A673 (cell line): ENCODE measurements at regions not wholly inside any gene's neighbourhood (a gene's known extent, or its start where the extent isn't known, plus 50 kb on each side); places are given as distances from the start of the nearest gene placed in this dataset.
"Not testable (repeated sequence)": the region's sequence is repeated elsewhere in the genome, so short reads cannot be mapped to it uniquely, and the experiment has no call there.

Experiments
- BruUV-seq: library from RNA; stranded (reverse); fragments of 400-500 nt; replicated peaks from 2 replicates; lab custom pipeline; 2021; lab: Mats Ljungman, UMichigan
- CTCF ChIA-PET: fragments of 300-600 bp; sonication (Branson Sonifier 250); formaldehyde crosslinking; loops from one replicate; lab custom pipeline; 2022; ENCODE audit warnings: antibody characterized with exemption; lab: Charles Lee
- POLR2A ChIA-PET: fragments of 300-600 bp; sonication (Branson Sonifier 250); formaldehyde crosslinking; loops from one replicate; lab custom pipeline; 2022; ENCODE audit warnings: antibody characterized with exemption; ENCODE audit not compliant: low non-redundant PET; lab: Charles Lee
- DNase-seq: peaks from one replicate; pipeline ENCODE4 v3.0.0-alpha.2; 2015; ENCODE audit warnings: low spot score
- H3K27ac ChIP-seq: fragments of 200-600 bp; sonication (generic); 2 replicates; pipeline ENCODE4 v1.5.1; 2016; ENCODE audit warnings: mixed run types, low read depth, mild to moderate bottlenecking, mixed read lengths, antibody characterized with exemption, low read length; ENCODE audit not compliant: poor library complexity, severe bottlenecking
- H3K27me3 ChIP-seq: fragments of 200-600 bp; sonication (generic); replicated peaks from 2 replicates; pipeline ENCODE4 v1.6.1; 2017; ENCODE audit warnings: mixed run types, low read depth, mild to moderate bottlenecking, mixed read lengths, antibody characterized with exemption, low read length; ENCODE audit not compliant: insufficient read depth, poor library complexity
- H3K36me3 ChIP-seq: fragments of 200-600 bp; sonication (generic); 2 replicates; pipeline ENCODE4 v1.6.1; 2016; ENCODE audit warnings: mixed run types, mild to moderate bottlenecking, mixed read lengths, antibody characterized with exemption, low read length; ENCODE audit not compliant: insufficient read depth, poor library complexity, severe bottlenecking
- H3K4me1 ChIP-seq: fragments of 200-600 bp; sonication (generic); 2 replicates; pipeline ENCODE4 v1.6.1; 2017; ENCODE audit warnings: mixed run types, mild to moderate bottlenecking, mixed read lengths, antibody characterized with exemption, low read length; ENCODE audit not compliant: insufficient read depth, poor library complexity, severe bottlenecking
- H3K4me3 ChIP-seq: fragments of 200-600 bp; sonication (generic); 2 replicates; pipeline ENCODE4 v1.5.1; 2016; ENCODE audit warnings: low read depth, mixed run types, mild to moderate bottlenecking, mixed read lengths, low read length; ENCODE audit not compliant: poor library complexity, severe bottlenecking
- H3K9me3 ChIP-seq: fragments of 200-600 bp; sonication (generic); 2 replicates; pipeline ENCODE4 v1.6.1; 2016; ENCODE audit warnings: mixed run types, low read depth, mild to moderate bottlenecking, mixed read lengths, antibody characterized with exemption, low read length; ENCODE audit not compliant: poor library complexity, severe bottlenecking
- CTCF ChIP-seq: fragments of 300-800, 200-600 bp; sonication (generic); conservative IDR thresholded peaks from 2 replicates; pipeline ENCODE4 v1.5.1; 2017; ENCODE audit warnings: low read depth, mild to moderate bottlenecking, antibody characterized with exemption, low read length, moderate library complexity, mixed read lengths
- EZH2 ChIP-seq: fragments of 200-600 bp; sonication (generic); IDR thresholded peaks from 2 replicates; pipeline ENCODE4 v1.6.1; 2017; ENCODE audit warnings: borderline replicate concordance, low read depth, mild to moderate bottlenecking, mixed read lengths, antibody characterized with exemption, low read length; ENCODE audit not compliant: poor library complexity, severe bottlenecking
- intact Hi-C: fragments of 100-400 bp; cut with micrococcal nuclease; formaldehyde crosslinking; loops from one replicate; pipeline ENCODE4 v1.10.0; 2022; ENCODE audit not compliant: unreplicated experiment

DNA sequence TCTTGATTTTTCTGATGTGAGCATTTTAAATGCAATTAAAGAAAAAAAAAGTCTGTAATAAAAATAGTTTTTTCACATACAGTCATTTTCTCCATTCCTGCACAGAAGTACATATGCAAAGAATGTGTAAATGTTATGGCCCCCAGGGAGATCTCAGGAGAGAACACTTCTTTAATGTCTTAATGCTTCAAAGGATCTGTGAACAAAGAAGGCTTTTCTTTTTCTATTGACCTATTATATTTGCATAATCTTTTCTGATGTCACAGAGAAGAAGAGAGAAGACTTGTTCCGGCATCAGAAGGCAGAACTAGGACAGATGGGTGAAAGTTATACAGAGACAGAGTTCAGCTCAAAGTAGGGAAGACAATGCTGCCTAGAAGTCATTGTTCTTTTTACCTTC lies 413.5 kb upstream of the STXBP6 start:
- TF ChIP-seq EZH2 (no peak), CTCF (no peak)
- ChIA-PET POLR2A (no interaction called here), CTCF (no interaction called here)
- intact Hi-C loops: no loop called here
- no peaks in the 10 kb centered on the region for H3K4me1 ChIP-seq
- H3K36me3 ChIP-seq: no peaks in the 10 kb centered on the region
- H3K27ac ChIP-seq: no peak overlapping the region
- H3K4me3 ChIP-seq: no peak overlapping the region
- BruUV-seq: no TSS peak
- no peaks in the 10 kb centered on the region for H3K27me3 ChIP-seq
- peak; percentile 46 for DNase-seq
- H3K9me3 ChIP-seq: no peaks in the 10 kb centered on the region

DNA sequence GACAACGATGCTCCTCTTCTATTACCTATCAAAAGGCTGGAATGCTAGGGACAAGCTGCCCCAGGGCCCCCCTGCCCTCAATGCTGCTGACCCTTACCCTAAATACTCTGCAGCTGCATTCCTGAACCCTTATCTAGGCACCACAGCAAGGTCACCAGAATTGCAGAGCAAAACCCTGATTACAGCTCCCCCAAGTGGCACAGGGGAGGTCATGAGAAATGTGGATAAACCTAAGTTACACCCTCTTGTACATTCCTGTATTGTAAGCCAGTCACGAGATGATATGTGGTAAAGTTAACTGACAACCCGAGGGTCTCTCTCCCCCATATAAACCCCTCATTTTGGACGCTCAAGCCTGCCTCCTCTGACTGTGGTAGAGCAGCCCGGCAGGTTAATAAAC lies 411.8 kb upstream of the STXBP6 start:
- Histone ChIP-seq H3K4me1 (no peaks in the 10 kb centered on the region), H3K36me3 (no peaks in the 10 kb centered on the region), H3K27me3 (no peaks in the 10 kb centered on the region), H3K4me3 (no peak overlapping the region), H3K9me3 (no peaks in the 10 kb centered on the region), H3K27ac (no peak overlapping the region)
- POLR2A ChIA-PET: interaction anchor here (0.7 kb wide), 1 partner anchor 1008 kb away, joined by 3 read pairs; no protein-coding TSS in a partner anchor
- no TSS peak for BruUV-seq
- CTCF ChIA-PET: no interaction called here
- TF ChIP-seq EZH2 (no peak), CTCF (peak; percentile 44)
- no peak for DNase-seq
- intact Hi-C loops: no loop called here

- POLR2A ChIA-PET: no interaction called here
- no peaks in the 10 kb centered on the region for H3K27me3 ChIP-seq
- no peak for TF ChIP-seq CTCF
- TF ChIP-seq EZH2: no peak
- CTCF ChIA-PET: no interaction called here
- no peaks in the 10 kb centered on the region for H3K9me3 ChIP-seq
- no peaks in the 10 kb centered on the region for H3K36me3 ChIP-seq
- DNase-seq: no peak
- H3K4me1 ChIP-seq: no peaks in the 10 kb centered on the region
- BruUV-seq: no TSS peak
- H3K27ac ChIP-seq: no peak overlapping the region
- H3K4me3 ChIP-seq: no peak overlapping the region
- intact Hi-C loops: no loop called here
These were observed 394.4 kb upstream of the STXBP6 start for GRCh38 chr14:25444381-25444780.

GRCh38 chr14:25440382-25440781 lies 390.4 kb upstream of the STXBP6 start:
- H3K36me3 ChIP-seq, DNase-seq, intact Hi-C loops, H3K27me3 ChIP-seq, H3K4me1 ChIP-seq, POLR2A ChIA-PET, H3K27ac ChIP-seq, CTCF ChIA-PET, H3K4me3 ChIP-seq, BruUV-seq, H3K9me3 ChIP-seq: not testable (repeated sequence)
